ENCODE measurements at regions not wholly inside any gene's neighbourhood (a gene's known extent, or its start where the extent isn't known, plus 50 kb on each side); places are given as distances from the start of the nearest gene placed in this dataset.
"Not testable (repeated sequence)": the region's sequence is repeated elsewhere in the genome, so short reads cannot be mapped to it uniquely, and the experiment has no call there.

GRCh38 chr7:113371416-113372043 is 253.2 kb upstream of the SMIM30 start:
- no peak for DNase-seq

GRCh38 chr7:113370910-113371309 is 252.6 kb upstream of the SMIM30 start:
- no peak for DNase-seq

GRCh38 chr7:113368256-113368655 is 249.9 kb upstream of the SMIM30 start:
- DNase-seq: no peak

- no peak for DNase-seq
Observed at GRCh38 chr7:113367041-113367586, 248.8 kb upstream of the SMIM30 start.

- DNase-seq: no peak
Observed at GRCh38 chr7:113366122-113366521, 247.8 kb upstream of the SMIM30 start.

GRCh38 chr7:113349339-113349738 is 231.0 kb upstream of the SMIM30 start:
- DNase-seq: no peak

GRCh38 chr7:113339661-113340060 is 221.3 kb upstream of the SMIM30 start:
- DNase-seq: no peak

GRCh38 chr7:113338071-113338696 is 219.8 kb upstream of the SMIM30 start:
- no peak for DNase-seq

GRCh38 chr7:113336838-113337237 is 218.5 kb upstream of the SMIM30 start:
- not testable (repeated sequence) for DNase-seq

- DNase-seq: no peak
Observed at GRCh38 chr7:113331155-113331898, 213.0 kb upstream of the SMIM30 start.

GRCh38 chr7:113321201-113321600 is 202.8 kb upstream of the SMIM30 start:
- DNase-seq: no peak

GRCh38 chr7:113320419-113320818 is 202.1 kb upstream of the SMIM30 start:
- no peak for DNase-seq

- DNase-seq: no peak
Observed at GRCh38 chr7:113314594-113314993, 196.2 kb upstream of the SMIM30 start.

GRCh38 chr7:113308399-113308798 is 190.0 kb upstream of the SMIM30 start:
- no peak for DNase-seq

GRCh38 chr7:113307147-113307546 is 188.8 kb upstream of the SMIM30 start:
- DNase-seq: no peak

GRCh38 chr7:113306302-113306701 is 187.9 kb upstream of the SMIM30 start:
- DNase-seq: no peak

GRCh38 chr7:113304104-113304503 is 185.8 kb upstream of the SMIM30 start:
- no peak for DNase-seq

GRCh38 chr7:113303388-113303787 is 185.0 kb upstream of the SMIM30 start:
- DNase-seq: not testable (repeated sequence)

- no peak for DNase-seq
Observed at GRCh38 chr7:113301983-113302382, 183.6 kb upstream of the SMIM30 start.

GRCh38 chr7:113301141-113301540 is 182.8 kb upstream of the SMIM30 start:
- no peak for DNase-seq

- no peak for DNase-seq
Observed at GRCh38 chr7:113299748-113300147, 181.4 kb upstream of the SMIM30 start.

- no peak for DNase-seq
Observed at GRCh38 chr7:113298501-113298900, 180.1 kb upstream of the SMIM30 start.

- no peak for DNase-seq
Observed at GRCh38 chr7:113294750-113295149, 176.4 kb upstream of the SMIM30 start.

GRCh38 chr7:113292105-113292504 is 173.8 kb upstream of the SMIM30 start:
- DNase-seq: no peak
